Body of pancreas (tissue), 4 donors: ENCODE measurements at regions not wholly inside any gene's neighbourhood (a gene's known extent, or its start where the extent isn't known, plus 50 kb on each side); places are given as distances from the start of the nearest gene placed in this dataset.

Source experiments
- ATAC-seq: fragments of 150-250 bp; one replicate; pipeline ENCODE4 v1.9.1; 2016
- DNase-seq, 4 donors: peaks; one replicate each; pipeline ENCODE4 v3.0.0-alpha.2; 2019
- H3K27ac ChIP-seq, 4 donors: fragments of 200-600 bp; sonication (generic); 1 replicate in 3 of 4; 2 replicates in 1 of 4; pipeline versions ENCODE4 v1.5.1 to v1.6.1; 2016 to 2019; ENCODE audit warnings: mild to moderate bottlenecking in 1 of 4, mixed read lengths in 1 of 4, moderate library complexity in 1 of 4
- H3K27me3 ChIP-seq, 2 donors: fragments of 200-600 bp; sonication (generic); one replicate each; pipeline ENCODE4 v1.6.0; 2016; ENCODE audit warnings: mild to moderate bottlenecking in 1 of 2
- H3K36me3 ChIP-seq, 2 donors: fragments of 200-600 bp; sonication (generic); replicated peaks in 1 of 2; 2 replicates each; pipeline ENCODE4 v1.5.1; 2016; ENCODE audit warnings: low read depth in 2 of 2; ENCODE audit not compliant: insufficient read depth in 1 of 2
- H3K4me1 ChIP-seq: fragments of 200-600 bp; sonication (generic); one replicate; pipeline ENCODE4 v1.6.0; 2016
- H3K4me3 ChIP-seq, 2 donors: fragments of 200-600 bp; sonication (generic); 1 replicate in 1 of 2; 2 replicates in 1 of 2; pipeline ENCODE4 v1.5.1; 2016 to 2019
- H3K9me3 ChIP-seq, 3 donors: fragments of 200-600 bp; sonication (generic); 1 replicate in 2 of 3; 2 replicates in 1 of 3; pipeline ENCODE4 v1.5.1; 2016
- POLR2A ChIP-seq, 3 donors: fragments of 450-650 bp; IDR thresholded peaks; one replicate each; pipeline ENCODE4 v1.6.1; 2016; ENCODE audit warnings: antibody characterized with exemption in 3 of 3, mild to moderate bottlenecking in 2 of 3
- WGBS, 2 donors: methylation state at CpG; one replicate each; pipeline ENCODE4 v1.1.5; 2017; 5-methylcytosine and 5-hydroxymethylcytosine counted together
- intact Hi-C: fragments of 100-400 bp; cut with DNase I; formaldehyde crosslinking; loops from one replicate; pipeline ENCODE4 v1.15.1; 2023
- TF ChIP-seq, protein P1 (sequence below), 7 experiments: fragments of 450-650 bp in 4 of 7; fragments of 200-600 bp in 3 of 7; sonication (generic) in 3 of 7; IDR thresholded peaks; one replicate each; pipeline ENCODE4 v1.5.1; 2016 to 2019; ENCODE audit warnings: antibody characterized with exemption in 7 of 7

DNA sequence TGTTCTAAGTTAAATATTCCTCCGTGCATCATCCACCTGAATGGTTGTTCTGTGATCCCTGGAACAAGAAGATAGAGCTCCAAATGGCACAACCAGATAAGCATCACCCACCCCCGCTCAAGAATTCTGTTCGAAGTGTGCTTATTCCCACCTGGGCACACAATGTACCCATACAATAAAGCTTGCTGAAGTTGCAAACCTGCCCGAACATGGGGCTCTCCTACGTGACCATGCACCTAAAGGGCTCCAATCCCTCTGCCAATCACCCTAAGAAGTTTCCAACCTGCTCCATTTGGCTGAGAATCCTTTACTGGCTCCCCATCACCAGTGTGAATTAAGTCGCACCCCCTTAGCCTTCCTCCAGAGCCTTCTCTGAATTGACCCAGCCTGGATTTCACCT is 1157.4 kb downstream of the TBC1D22A start:
- TF ChIP-seq, protein P1, sequence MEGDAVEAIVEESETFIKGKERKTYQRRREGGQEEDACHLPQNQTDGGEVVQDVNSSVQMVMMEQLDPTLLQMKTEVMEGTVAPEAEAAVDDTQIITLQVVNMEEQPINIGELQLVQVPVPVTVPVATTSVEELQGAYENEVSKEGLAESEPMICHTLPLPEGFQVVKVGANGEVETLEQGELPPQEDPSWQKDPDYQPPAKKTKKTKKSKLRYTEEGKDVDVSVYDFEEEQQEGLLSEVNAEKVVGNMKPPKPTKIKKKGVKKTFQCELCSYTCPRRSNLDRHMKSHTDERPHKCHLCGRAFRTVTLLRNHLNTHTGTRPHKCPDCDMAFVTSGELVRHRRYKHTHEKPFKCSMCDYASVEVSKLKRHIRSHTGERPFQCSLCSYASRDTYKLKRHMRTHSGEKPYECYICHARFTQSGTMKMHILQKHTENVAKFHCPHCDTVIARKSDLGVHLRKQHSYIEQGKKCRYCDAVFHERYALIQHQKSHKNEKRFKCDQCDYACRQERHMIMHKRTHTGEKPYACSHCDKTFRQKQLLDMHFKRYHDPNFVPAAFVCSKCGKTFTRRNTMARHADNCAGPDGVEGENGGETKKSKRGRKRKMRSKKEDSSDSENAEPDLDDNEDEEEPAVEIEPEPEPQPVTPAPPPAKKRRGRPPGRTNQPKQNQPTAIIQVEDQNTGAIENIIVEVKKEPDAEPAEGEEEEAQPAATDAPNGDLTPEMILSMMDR (IDR thresholded peaks at IDR 0.05): no peak
- TF ChIP-seq POLR2A (IDR thresholded peaks at IDR 0.05): no peak
- H3K4me1 ChIP-seq: no peaks in the 10 kb centered on the region
- intact Hi-C loops: no loop called here
- ATAC-seq (no peak), DNase-seq (no peak)
- no peaks in the 10 kb centered on the region for H3K36me3 ChIP-seq
- 60 to 75% methylated on average over 6 of the region's 6 CpGs for WGBS, 2 donors
- H3K27ac ChIP-seq: no peak overlapping the region
- no peaks in the 10 kb centered on the region for H3K27me3 ChIP-seq
- no peak overlapping the region for H3K4me3 ChIP-seq
- H3K9me3 ChIP-seq: no peaks in the 10 kb centered on the region

- DNase-seq (no peak), ATAC-seq (no peak)
- intact Hi-C loops: no loop called here
- Histone ChIP-seq H3K36me3 (no peaks in the 10 kb centered on the region), H3K4me1 (no peaks in the 10 kb centered on the region), H3K4me3 (no peak overlapping the region), H3K27me3 (no peaks in the 10 kb centered on the region), H3K27ac (no peak overlapping the region), H3K9me3 (no peaks in the 10 kb centered on the region)
- TF ChIP-seq, protein P1 (IDR thresholded peaks at IDR 0.05): no peak
- no peak for TF ChIP-seq POLR2A (IDR thresholded peaks at IDR 0.05)
- WGBS, 2 donors: 44 to 57% methylated on average over 11 of the region's 11 CpGs
These were observed 1156.6 kb downstream of the TBC1D22A start for GRCh38 chr22:47919001-47919441.

DNA sequence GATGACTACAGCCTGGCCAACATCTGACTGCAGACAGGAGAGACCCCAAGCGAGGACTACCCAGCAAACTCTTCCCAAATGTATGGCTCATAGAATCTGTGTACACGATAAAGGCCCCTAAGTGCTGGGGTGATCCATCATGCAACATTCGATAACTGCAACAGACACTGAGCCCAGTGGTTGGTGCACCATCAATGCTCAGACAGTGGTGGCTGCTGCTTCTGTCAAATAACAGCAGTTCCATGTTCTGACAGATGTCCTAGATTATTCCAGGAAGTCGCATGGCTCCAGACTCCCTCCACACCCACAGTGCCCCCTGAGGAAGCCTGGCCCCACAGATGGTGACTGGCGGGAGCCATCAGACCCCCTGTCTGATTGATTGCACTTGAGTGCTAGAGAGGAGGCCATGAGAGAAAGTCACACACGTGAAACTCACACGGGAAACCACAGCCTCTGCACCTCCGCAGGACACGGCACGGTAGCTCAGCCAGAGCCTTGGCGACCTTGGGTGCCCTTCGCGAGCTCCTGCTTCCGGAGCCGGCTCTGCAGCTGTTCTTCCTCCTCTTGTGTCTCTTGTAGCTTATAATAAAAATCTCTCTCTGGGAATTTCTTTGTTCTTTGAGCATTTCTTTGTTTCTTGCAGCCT is 1155.9 kb downstream of the TBC1D22A start:
- no peak overlapping the region for H3K4me3 ChIP-seq
- 39 to 46% methylated on average over 11 to 15 of the region's 15 CpGs for WGBS, 2 donors
- no peak for DNase-seq
- no peak for ATAC-seq
- TF ChIP-seq, protein P1 (IDR thresholded peaks at IDR 0.05): no peak
- TF ChIP-seq POLR2A (IDR thresholded peaks at IDR 0.05): no peak
- H3K9me3 ChIP-seq: no peaks in the 10 kb centered on the region
- H3K36me3 ChIP-seq: no peaks in the 10 kb centered on the region
- H3K4me1 ChIP-seq: no peaks in the 10 kb centered on the region
- no peak overlapping the region for H3K27ac ChIP-seq
- no peaks in the 10 kb centered on the region for H3K27me3 ChIP-seq
- intact Hi-C loops: no loop called here

- intact Hi-C loops: no loop called here
These were observed 1152.1 kb downstream of the TBC1D22A start for GRCh38 chr22:47914481-47915097.

More at GRCh38 chr22:47914481-47915097, 1152.1 kb downstream of the TBC1D22A start:
- H3K4me1 ChIP-seq: no peaks in the 10 kb centered on the region
- H3K4me3 ChIP-seq: no peak overlapping the region
- ATAC-seq: no peak
- H3K27me3 ChIP-seq: no peaks in the 10 kb centered on the region
- no peak for DNase-seq
- WGBS, 2 donors: 72 to 74% methylated on average over 15 of the region's 15 CpGs
- TF ChIP-seq, protein P1 (IDR thresholded peaks at IDR 0.05): no peak
- no peak for TF ChIP-seq POLR2A (IDR thresholded peaks at IDR 0.05)
- no peaks in the 10 kb centered on the region for H3K9me3 ChIP-seq
- H3K36me3 ChIP-seq: no peaks in the 10 kb centered on the region
- no peak overlapping the region for H3K27ac ChIP-seq
